ENCODE measurements at regions not wholly inside any gene's neighbourhood (a gene's known extent, or its start where the extent isn't known, plus 50 kb on each side); places are given as distances from the start of the nearest gene placed in this dataset.

DNA sequence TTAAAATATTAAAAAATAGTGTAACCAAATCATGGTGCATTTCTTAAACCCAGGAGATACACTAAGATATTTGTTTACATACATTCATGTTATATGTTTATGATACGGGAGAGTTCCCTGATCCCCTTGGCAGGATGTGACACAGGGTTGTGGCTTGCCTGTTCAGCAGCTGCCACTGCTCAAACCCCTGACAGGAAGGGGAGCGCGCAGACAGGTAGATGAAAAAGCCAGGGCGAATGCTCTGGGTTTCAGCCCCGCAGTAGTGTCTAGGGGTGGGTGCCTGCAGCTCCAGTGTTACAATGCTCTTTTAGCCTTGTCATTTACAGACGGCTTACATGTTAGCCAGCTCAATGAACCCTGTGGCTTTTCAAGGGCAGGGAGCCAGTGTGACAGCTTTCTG, 1343.8 kb upstream of the IGFBP7 start:
- ChIA-PET SMC1A (ENCODE audit: uncharacterized antibody, unreplicated experiment) (interaction anchor here (0.6 kb wide), 1 partner anchor 178 kb away, joined by 3 read pairs; no protein-coding TSS in a partner anchor), CTCF (no interaction called here), RAD21 (ENCODE audit: unreplicated experiment) (no interaction called here), POLR2A (no interaction called here)
- in situ Hi-C loops (cut with MboI) = no loop called here
- Histone ChIP-seq H3K27me3 (replicated peaks in 1 of 2; ENCODE audit: control insufficient read depth in 2 of 2, insufficient read depth in 2 of 2, low read length in 1 of 2) (no peaks in the 10 kb centered on the region), H3K9me3 (replicated peaks; ENCODE audit: control insufficient read depth, insufficient read depth, low read length) (no peaks in the 10 kb centered on the region), H3K36me3 (ENCODE audit: control insufficient read depth in 2 of 2, insufficient read depth in 2 of 2, low read length in 1 of 2) (no peaks in the 10 kb centered on the region), H4K20me1 (ENCODE audit: control insufficient read depth, insufficient read depth) (no peaks in the 10 kb centered on the region), H3K4me3 (no peak overlapping the region), H2AFZ (ENCODE audit: control insufficient read depth, low read depth, low read length) (no peak overlapping the region), H3K9ac (ENCODE audit: control insufficient read depth, insufficient read depth, low read length) (no peak overlapping the region), H3K27ac (ENCODE audit: control insufficient read depth, insufficient read depth) (no peak overlapping the region), H3K4me1 (ENCODE audit: control insufficient read depth, insufficient read depth, low read length) (no peaks in the 10 kb centered on the region), H3K79me2 (ENCODE audit: control insufficient read depth, insufficient read depth, low read length) (no peaks in the 10 kb centered on the region), H3K4me2 (ENCODE audit: control insufficient read depth, insufficient read depth) (no peak overlapping the region)
- no TSS peak for BruUV-seq (replicated peaks)
- 66% methylated on average over 6 of the region's 6 CpGs for WGBS (ENCODE audit: insufficient coverage, insufficient replicate concordance, low lambda C conversion rate, missing lambda C conversion rate)
- DNase-seq (ENCODE audit: low read depth, low spot score) (no peak), ATAC-seq (peak; percentile 92), FAIRE-seq (no peak)
- TF ChIP-seq, protein P1, sequence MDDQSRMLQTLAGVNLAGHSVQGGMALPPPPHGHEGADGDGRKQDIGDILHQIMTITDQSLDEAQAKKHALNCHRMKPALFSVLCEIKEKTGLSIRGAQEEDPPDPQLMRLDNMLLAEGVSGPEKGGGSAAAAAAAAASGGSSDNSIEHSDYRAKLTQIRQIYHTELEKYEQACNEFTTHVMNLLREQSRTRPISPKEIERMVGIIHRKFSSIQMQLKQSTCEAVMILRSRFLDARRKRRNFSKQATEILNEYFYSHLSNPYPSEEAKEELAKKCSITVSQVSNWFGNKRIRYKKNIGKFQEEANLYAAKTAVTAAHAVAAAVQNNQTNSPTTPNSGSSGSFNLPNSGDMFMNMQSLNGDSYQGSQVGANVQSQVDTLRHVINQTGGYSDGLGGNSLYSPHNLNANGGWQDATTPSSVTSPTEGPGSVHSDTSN (IDR thresholded peaks at IDR 0.05; ENCODE audit: insufficient replicate concordance, low read depth, low read length) = peak; percentile 57
- TF ChIP-seq, protein P2, sequence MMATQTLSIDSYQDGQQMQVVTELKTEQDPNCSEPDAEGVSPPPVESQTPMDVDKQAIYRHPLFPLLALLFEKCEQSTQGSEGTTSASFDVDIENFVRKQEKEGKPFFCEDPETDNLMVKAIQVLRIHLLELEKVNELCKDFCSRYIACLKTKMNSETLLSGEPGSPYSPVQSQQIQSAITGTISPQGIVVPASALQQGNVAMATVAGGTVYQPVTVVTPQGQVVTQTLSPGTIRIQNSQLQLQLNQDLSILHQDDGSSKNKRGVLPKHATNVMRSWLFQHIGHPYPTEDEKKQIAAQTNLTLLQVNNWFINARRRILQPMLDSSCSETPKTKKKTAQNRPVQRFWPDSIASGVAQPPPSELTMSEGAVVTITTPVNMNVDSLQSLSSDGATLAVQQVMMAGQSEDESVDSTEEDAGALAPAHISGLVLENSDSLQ (IDR thresholded peaks at IDR 0.05) = peak; percentile 20; the same call in 1 of the 2 replicates
- TF ChIP-seq IKZF1 (conservative IDR thresholded peaks at IDR 0.05) (0 out of 2 replicates have a peak, but pooled peaks have one; percentile 22), CREM (IDR thresholded peaks at IDR 0.05; ENCODE audit: low read depth) (no peak), TCF12 (IDR thresholded peaks at IDR 0.05; ENCODE audit: low read depth, low read length) (peak; percentile 67; the same call in 1 of the 2 replicates)
- intact Hi-C loops (cut with micrococcal nuclease; ENCODE audit: unreplicated experiment) = no loop called here

DNA sequence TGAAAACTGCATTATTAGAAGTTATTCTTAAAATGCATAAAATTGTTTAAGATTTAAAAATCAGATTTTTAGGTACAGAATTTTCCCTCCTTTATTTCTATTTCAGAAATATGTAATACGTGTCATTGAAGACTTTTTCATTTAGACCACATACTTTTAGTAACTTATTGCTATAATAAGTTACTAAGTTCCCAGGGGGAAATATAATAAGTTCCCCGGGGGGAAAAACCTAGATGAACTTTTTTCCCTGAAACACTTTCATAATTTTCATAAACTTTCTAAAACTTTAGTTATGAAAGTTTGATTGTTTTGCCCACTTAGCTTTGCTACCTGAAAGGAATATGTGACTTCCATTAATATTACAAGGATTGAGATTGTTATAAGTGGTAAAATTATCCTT, 1341.5 kb upstream of the IGFBP7 start:
- RAD21 ChIA-PET (ENCODE audit: unreplicated experiment) = no interaction called here
- no peak for FAIRE-seq
- SMC1A ChIA-PET (ENCODE audit: uncharacterized antibody, unreplicated experiment) = no interaction called here
- no peak overlapping the region for H3K4me3 ChIP-seq
- no peak overlapping the region for H3K4me2 ChIP-seq (ENCODE audit: control insufficient read depth, insufficient read depth)
- no peaks in the 10 kb centered on the region for H3K9me3 ChIP-seq (replicated peaks; ENCODE audit: control insufficient read depth, insufficient read depth, low read length)
- in situ Hi-C loops (cut with MboI) (no loop called here), intact Hi-C loops (cut with micrococcal nuclease; ENCODE audit: unreplicated experiment) (no loop called here)
- 0% methylated on average over 2 of the region's 2 CpGs for WGBS (ENCODE audit: insufficient coverage, insufficient replicate concordance, low lambda C conversion rate, missing lambda C conversion rate)
- H3K27ac ChIP-seq (ENCODE audit: control insufficient read depth, insufficient read depth) = no peak overlapping the region
- CTCF ChIA-PET = no interaction called here
- H3K27me3 ChIP-seq (replicated peaks in 1 of 2; ENCODE audit: control insufficient read depth in 2 of 2, insufficient read depth in 2 of 2, low read length in 1 of 2) = no peaks in the 10 kb centered on the region
- no peaks in the 10 kb centered on the region for H3K79me2 ChIP-seq (ENCODE audit: control insufficient read depth, insufficient read depth, low read length)
- H3K36me3 ChIP-seq (ENCODE audit: control insufficient read depth in 2 of 2, insufficient read depth in 2 of 2, low read length in 1 of 2) = no peaks in the 10 kb centered on the region
- no peaks in the 10 kb centered on the region for H3K4me1 ChIP-seq (ENCODE audit: control insufficient read depth, insufficient read depth, low read length)
- H3K9ac ChIP-seq (ENCODE audit: control insufficient read depth, insufficient read depth, low read length) = no peak overlapping the region
- no peak overlapping the region for H2AFZ ChIP-seq (ENCODE audit: control insufficient read depth, low read depth, low read length)
- no TSS peak for BruUV-seq (replicated peaks)
- POLR2A ChIA-PET = no interaction called here
- H4K20me1 ChIP-seq (ENCODE audit: control insufficient read depth, insufficient read depth) = no peaks in the 10 kb centered on the region
- ATAC-seq = no peak
- TF ChIP-seq, protein P3, sequence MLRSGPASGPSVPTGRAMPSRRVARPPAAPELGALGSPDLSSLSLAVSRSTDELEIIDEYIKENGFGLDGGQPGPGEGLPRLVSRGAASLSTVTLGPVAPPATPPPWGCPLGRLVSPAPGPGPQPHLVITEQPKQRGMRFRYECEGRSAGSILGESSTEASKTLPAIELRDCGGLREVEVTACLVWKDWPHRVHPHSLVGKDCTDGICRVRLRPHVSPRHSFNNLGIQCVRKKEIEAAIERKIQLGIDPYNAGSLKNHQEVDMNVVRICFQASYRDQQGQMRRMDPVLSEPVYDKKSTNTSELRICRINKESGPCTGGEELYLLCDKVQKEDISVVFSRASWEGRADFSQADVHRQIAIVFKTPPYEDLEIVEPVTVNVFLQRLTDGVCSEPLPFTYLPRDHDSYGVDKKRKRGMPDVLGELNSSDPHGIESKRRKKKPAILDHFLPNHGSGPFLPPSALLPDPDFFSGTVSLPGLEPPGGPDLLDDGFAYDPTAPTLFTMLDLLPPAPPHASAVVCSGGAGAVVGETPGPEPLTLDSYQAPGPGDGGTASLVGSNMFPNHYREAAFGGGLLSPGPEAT (IDR thresholded peaks at IDR 0.05; ENCODE audit: low read depth) = peak; percentile 68
- TF ChIP-seq MEF2B (IDR thresholded peaks at IDR 0.05; ENCODE audit: partially characterized antibody, poor library complexity, severe bottlenecking) (peak; percentile 77), RCOR1 (conservative IDR thresholded peaks at IDR 0.05; ENCODE audit: low read depth, low read length) (no peak)
- no peak for DNase-seq (ENCODE audit: low read depth, low spot score)

Data from GM12878 (cell line).